GM23338 (cell line): ENCODE measurements at regions not wholly inside any gene's neighbourhood (a gene's known extent, or its start where the extent isn't known, plus 50 kb on each side); places are given as distances from the start of the nearest gene placed in this dataset.

Experiments
- ATAC-seq: fragments of 200-7000 bp; cut with Tn5 transposase; 3 replicates; pipeline ENCODE4 v1.9.1; 2020
- DNase-seq: peaks from one replicate; pipeline ENCODE4 v3.0.0-alpha.2; 2015; ENCODE audit warnings: low spot score
- H2AFZ ChIP-seq: fragments of 200-600 bp; sonication (generic); 2 replicates; pipeline ENCODE4 v1.8.0; 2016; ENCODE audit warnings: antibody characterized with exemption, mild to moderate bottlenecking, moderate library complexity
- H3F3A ChIP-seq: fragments of 200-600 bp; sonication (generic); replicated peaks from 2 replicates; pipeline ENCODE4 v1.8.0; 2017; ENCODE audit warnings: antibody characterized with exemption, mixed run types, low read depth
- H3K27ac ChIP-seq: fragments of 200-600 bp; sonication (generic); 2 replicates; pipeline ENCODE4 v1.6.1; 2016; ENCODE audit warnings: low read depth
- H3K27me3 ChIP-seq: fragments of 200-600 bp; sonication (generic); 2 replicates; pipeline ENCODE4 v1.8.0; 2016; ENCODE audit warnings: mild to moderate bottlenecking, mixed run types, moderate library complexity; ENCODE audit not compliant: insufficient read depth
- H3K36me3 ChIP-seq: fragments of 200-600 bp; sonication (generic); 2 replicates; pipeline ENCODE4 v1.8.0; 2016; ENCODE audit warnings: mild to moderate bottlenecking; ENCODE audit not compliant: insufficient read depth
- H3K4me1 ChIP-seq: fragments of 200-600 bp; sonication (generic); 2 replicates; pipeline ENCODE4 v1.8.0; 2016; ENCODE audit warnings: mild to moderate bottlenecking, moderate library complexity; ENCODE audit not compliant: insufficient read depth
- H3K4me2 ChIP-seq: fragments of 200-600 bp; sonication (generic); 2 replicates; pipeline ENCODE4 v1.7.1; 2017; ENCODE audit warnings: mixed run types
- H3K4me3 ChIP-seq: fragments of 200-600 bp; sonication (generic); 2 replicates; pipeline ENCODE4 v1.6.1; 2016; ENCODE audit warnings: mixed run types
- H3K79me2 ChIP-seq: fragments of 200-600 bp; sonication (generic); replicated peaks from 2 replicates; pipeline ENCODE4 v1.8.0; 2017; ENCODE audit warnings: mild to moderate bottlenecking; ENCODE audit not compliant: insufficient read depth
- H3K9me2 ChIP-seq: fragments of 200-600 bp; sonication (generic); 2 replicates; pipeline ENCODE4 v1.8.0; 2017; ENCODE audit not compliant: insufficient read depth
- H4K20me1 ChIP-seq: fragments of 200-600 bp; sonication (generic); replicated peaks from 2 replicates; pipeline ENCODE4 v1.8.0; 2017; ENCODE audit warnings: mild to moderate bottlenecking; ENCODE audit not compliant: insufficient read depth
- H3K27ac Mint-ChIP-seq: 2 replicates; pipeline ENCODE4 v1.8.0; 2020; ENCODE audit warnings: inconsistent platforms, mild to moderate bottlenecking, moderate library complexity, mixed read lengths
- H3K27me3 Mint-ChIP-seq: 3 replicates; pipeline ENCODE4 v1.8.0; 2022; ENCODE audit warnings: low read depth, mild to moderate bottlenecking, moderate library complexity, mixed read lengths, inconsistent platforms; ENCODE audit not compliant: insufficient read depth, poor library complexity
- H3K36me3 Mint-ChIP-seq: 3 replicates; pipeline ENCODE4 v1.8.0; 2021; ENCODE audit warnings: low read depth, mild to moderate bottlenecking, inconsistent platforms, moderate library complexity, mixed read lengths
- H3K4me1 Mint-ChIP-seq: 3 replicates; pipeline ENCODE4 v1.8.0; 2020; ENCODE audit warnings: mild to moderate bottlenecking, inconsistent platforms, mixed read lengths
- H3K4me3 Mint-ChIP-seq: 3 replicates; pipeline ENCODE4 v1.8.0; 2021; ENCODE audit warnings: moderate library complexity, mild to moderate bottlenecking, inconsistent platforms, mixed read lengths
- H3K9me3 Mint-ChIP-seq: 3 replicates; pipeline ENCODE4 v1.8.0; 2020; ENCODE audit warnings: moderate library complexity, mild to moderate bottlenecking, inconsistent platforms, mixed read lengths
- CREB1 ChIP-seq: fragments of 250-450 bp; sonication (Bioruptor Pico); IDR thresholded peaks from 2 replicates; pipeline ENCODE4 v1.5.0; 2020; ENCODE audit warnings: low read depth, mild to moderate bottlenecking, moderate library complexity
- CTCF ChIP-seq, 2 experiments: fragments of 200-600 bp in 1 of 2; sonication (generic) in 1 of 2; conservative IDR thresholded peaks; 2 replicates each; pipeline versions ENCODE4 v1.5.1 to v1.6.1; 2016 to 2017; ENCODE audit warnings: antibody characterized with exemption in 2 of 2, low read depth in 2 of 2, mild to moderate bottlenecking in 2 of 2, moderate library complexity in 1 of 2
- ETS1 ChIP-seq: IDR thresholded peaks from 2 replicates; pipeline ENCODE4 v1.6.1; 2016; ENCODE audit warnings: antibody characterized with exemption
- EZH2 ChIP-seq: fragments of 200-600 bp; sonication (generic); IDR thresholded peaks from one replicate; pipeline ENCODE4 v1.8.0; 2017; ENCODE audit warnings: antibody characterized with exemption, mild to moderate bottlenecking, low read depth; ENCODE audit not compliant: unreplicated experiment
- EZH2phosphoT487 ChIP-seq: fragments of 200-600 bp; sonication (generic); IDR thresholded peaks from one replicate; pipeline ENCODE4 v1.8.1; 2018; ENCODE audit warnings: antibody characterized with exemption; ENCODE audit not compliant: unreplicated experiment
- JUNB ChIP-seq: IDR thresholded peaks from one replicate; pipeline ENCODE4 v1.6.1; 2016; ENCODE audit warnings: antibody characterized with exemption; ENCODE audit not compliant: unreplicated experiment
- NANOG ChIP-seq: IDR thresholded peaks from 2 replicates; pipeline ENCODE4 v1.6.1; 2016; ENCODE audit warnings: antibody characterized with exemption, borderline replicate concordance
- POLR2AphosphoS5 ChIP-seq: IDR thresholded peaks from 2 replicates; pipeline ENCODE4 v1.6.1; 2016; ENCODE audit warnings: antibody characterized with exemption, low read depth
- REST ChIP-seq: IDR thresholded peaks from one replicate; pipeline ENCODE4 v1.6.1; 2018; ENCODE audit warnings: antibody characterized with exemption; ENCODE audit not compliant: unreplicated experiment
- STAT1 ChIP-seq: IDR thresholded peaks from one replicate; pipeline ENCODE4 v1.6.1; 2016; ENCODE audit warnings: antibody characterized with exemption; ENCODE audit not compliant: unreplicated experiment
- ZNF114 ChIP-seq: fragments of 250-450 bp; sonication (Bioruptor Pico); IDR thresholded peaks from 2 replicates; pipeline ENCODE4 v1.5.0; 2020; ENCODE audit warnings: mild to moderate bottlenecking, moderate library complexity
- ZNF331 ChIP-seq: fragments of 250-450 bp; sonication (Bioruptor Pico); IDR thresholded peaks from 2 replicates; pipeline ENCODE4 v1.5.0; 2020; ENCODE audit warnings: low read depth, mild to moderate bottlenecking, moderate library complexity
- ZNF462 ChIP-seq: fragments of 250-450 bp; sonication (Bioruptor Pico); IDR thresholded peaks from 2 replicates; pipeline ENCODE4 v1.5.0; 2020; ENCODE audit warnings: mild to moderate bottlenecking, moderate library complexity

DNA sequence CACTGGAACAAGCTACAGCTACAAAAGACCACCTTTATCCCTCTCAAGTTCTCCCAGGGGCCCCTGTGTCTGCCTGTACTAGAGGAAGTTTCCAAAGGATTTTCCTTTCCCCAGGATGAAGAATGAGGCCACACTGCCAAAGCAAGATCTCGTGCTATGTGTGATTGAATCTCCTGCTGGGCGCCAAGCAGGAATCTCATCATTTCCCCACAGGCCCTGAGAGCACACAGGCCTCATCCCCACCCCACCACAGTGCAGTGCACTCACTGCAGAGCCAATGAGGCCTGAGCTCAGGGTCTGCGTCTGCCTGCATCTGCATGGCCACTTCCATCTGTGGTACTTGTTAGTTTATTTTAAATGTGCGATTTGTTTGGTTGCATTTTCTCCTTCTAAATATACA lies 387.4 kb upstream of the ASIC2 start:
- H3K4me1 Mint-ChIP-seq = no peaks in the 10 kb centered on the region
- H3K36me3 Mint-ChIP-seq = no peaks in the 10 kb centered on the region
- H3K27me3 Mint-ChIP-seq = peaks cover 3% of the 10 kb centered on the region
- Histone ChIP-seq H3K9me2 (no peaks in the 10 kb centered on the region), H4K20me1 (peaks cover 7% of the 10 kb centered on the region; the same call in 1 of the 2 replicates), H3K4me2 (no peak overlapping the region), H3K36me3 (no peaks in the 10 kb centered on the region), H3K27ac (no peak overlapping the region), H3K79me2 (no peaks in the 10 kb centered on the region), H2AFZ (no peak overlapping the region), H3K27me3 (no peaks in the 10 kb centered on the region), H3F3A (no peaks in the 10 kb centered on the region), H3K4me3 (no peak overlapping the region), H3K4me1 (no peaks in the 10 kb centered on the region)
- H3K27ac Mint-ChIP-seq = no peak overlapping the region
- no peak for TF ChIP-seq POLR2AphosphoS5
- no peak for TF ChIP-seq ZNF114 (CRISPR knock-in tag)
- no peak for TF ChIP-seq EZH2
- TF ChIP-seq ZNF331 (CRISPR knock-in tag) = no peak
- no peak for TF ChIP-seq STAT1
- TF ChIP-seq CTCF (conservative IDR thresholded peaks at IDR 0.05; ENCODE audit: low read depth in 2 of 2) = no peak
- TF ChIP-seq ETS1 = no peak
- TF ChIP-seq REST = no peak
- no peak for TF ChIP-seq ZNF462 (CRISPR knock-in tag)
- TF ChIP-seq JUNB = no peak
- TF ChIP-seq NANOG = no peak
- no peak for TF ChIP-seq EZH2phosphoT487
- no peak for TF ChIP-seq CREB1 (CRISPR knock-in tag)
- peak; percentile 31; the same call in 2 of the 3 replicates for ATAC-seq
- H3K9me3 Mint-ChIP-seq = no peaks in the 10 kb centered on the region
- DNase-seq = no peak
- H3K4me3 Mint-ChIP-seq = no peak overlapping the region
